SU-DHL-6 (cell line): ENCODE measurements at regions not wholly inside any gene's neighbourhood (a gene's known extent, or its start where the extent isn't known, plus 50 kb on each side); places are given as distances from the start of the nearest gene placed in this dataset.

Experiments used
- H2AFZ ChIP-seq: fragments of 200-600 bp; sonication (generic); 2 replicates; pipeline ENCODE4 v1.6.1; 2014; ENCODE audit warnings: low read depth, mild to moderate bottlenecking, moderate library complexity, mixed read lengths, antibody characterized with exemption, low read length; ENCODE audit not compliant: severe bottlenecking
- H3F3A ChIP-seq: fragments of 200-600 bp; shearing (Covaris generic); 2 replicates; pipeline ENCODE4 v1.6.0; 2016; ENCODE audit warnings: antibody characterized with exemption, mild to moderate bottlenecking; ENCODE audit not compliant: insufficient read depth
- H3K27ac ChIP-seq: fragments of 200-600 bp; sonication (generic); 2 replicates; pipeline ENCODE4 v1.5.1; 2016; ENCODE audit warnings: low read depth, mild to moderate bottlenecking, low read length, moderate library complexity, mixed read lengths
- H3K27me3 ChIP-seq: fragments of 200-600 bp; sonication (generic), shearing (Covaris generic); 2 replicates; pipeline ENCODE4 v1.6.0; 2014; ENCODE audit warnings: mild to moderate bottlenecking, low read length
- H3K36me3 ChIP-seq: fragments of 200-600 bp; sonication (generic); 2 replicates; pipeline ENCODE4 v1.6.1; 2014; ENCODE audit warnings: mild to moderate bottlenecking, low read length, mixed read lengths
- H3K4me2 ChIP-seq: fragments of 300-600, 200-600 bp; shearing (Covaris generic), sonication (generic); 2 replicates; pipeline ENCODE4 v1.6.0; 2014; ENCODE audit warnings: low read length, low read depth, mild to moderate bottlenecking; ENCODE audit not compliant: poor library complexity, severe bottlenecking
- H3K4me3 ChIP-seq: fragments of 200-600 bp; sonication (generic); 2 replicates; pipeline ENCODE4 v1.5.1; 2014; ENCODE audit warnings: antibody characterized with exemption, low read length, mild to moderate bottlenecking, mixed read lengths; ENCODE audit not compliant: insufficient read depth, poor library complexity, severe bottlenecking
- H3K79me2 ChIP-seq: fragments of 200-600 bp; sonication (generic); 2 replicates; pipeline ENCODE4 v1.6.1; 2014; ENCODE audit warnings: mild to moderate bottlenecking, low read length, moderate library complexity; ENCODE audit not compliant: insufficient read depth
- H3K9ac ChIP-seq: fragments of 200-600 bp; sonication (generic); 2 replicates; pipeline ENCODE4 v1.7.0; 2014; ENCODE audit warnings: mild to moderate bottlenecking, low read length
- H3K9me2 ChIP-seq: fragments of 200-600 bp; sonication (generic); replicated peaks from 2 replicates; pipeline ENCODE4 v1.6.1; 2014; ENCODE audit warnings: low read length; ENCODE audit not compliant: insufficient read depth
- H3K9me3 ChIP-seq: fragments of 200-600 bp; sonication (generic); 2 replicates; pipeline ENCODE4 v1.6.1; 2014; ENCODE audit warnings: low read length, mixed read lengths; ENCODE audit not compliant: insufficient read depth
- H4K20me1 ChIP-seq: fragments of 200-600 bp; sonication (generic); 2 replicates; pipeline ENCODE4 v1.6.1; 2014; ENCODE audit warnings: low read depth, mild to moderate bottlenecking, antibody characterized with exemption, low read length, moderate library complexity, mixed read lengths
- CTCF ChIP-seq: fragments of 200-600 bp; sonication (generic); IDR thresholded peaks from one replicate; pipeline ENCODE4 v1.5.1; 2017; ENCODE audit warnings: antibody characterized with exemption, mild to moderate bottlenecking, low read length, moderate library complexity; ENCODE audit not compliant: insufficient read depth, poor library complexity, severe bottlenecking
- EZH2phosphoT487 ChIP-seq: fragments of 200-600 bp; sonication (generic), shearing (Covaris generic); conservative IDR thresholded peaks from 2 replicates; pipeline ENCODE4 v1.6.1; 2018; ENCODE audit warnings: mild to moderate bottlenecking, antibody characterized with exemption, low read length, moderate library complexity, mixed read lengths

- Histone ChIP-seq H2AFZ (no peak overlapping the region), H3K4me3 (no peak overlapping the region), H3K9me3 (no peaks in the 10 kb centered on the region), H4K20me1 (no peaks in the 10 kb centered on the region), H3K27ac (no peak overlapping the region), H3K79me2 (no peaks in the 10 kb centered on the region), H3F3A (no peaks in the 10 kb centered on the region), H3K9ac (no peak overlapping the region), H3K4me2 (no peak overlapping the region), H3K27me3 (no peaks in the 10 kb centered on the region), H3K36me3 (no peaks in the 10 kb centered on the region), H3K9me2 (no peaks in the 10 kb centered on the region)
- TF ChIP-seq CTCF = no peak
- TF ChIP-seq EZH2phosphoT487 = no peak
Measured at GRCh38 chr6:167467282-167467681, 142.4 kb downstream of the TTLL2 start.

GRCh38 chr6:167467793-167468431 is 143.0 kb downstream of the TTLL2 start:
- Histone ChIP-seq H3K4me3 (no peak overlapping the region), H3K4me2 (no peak overlapping the region)
- no peak for TF ChIP-seq EZH2phosphoT487
- TF ChIP-seq CTCF = no peak

DNA sequence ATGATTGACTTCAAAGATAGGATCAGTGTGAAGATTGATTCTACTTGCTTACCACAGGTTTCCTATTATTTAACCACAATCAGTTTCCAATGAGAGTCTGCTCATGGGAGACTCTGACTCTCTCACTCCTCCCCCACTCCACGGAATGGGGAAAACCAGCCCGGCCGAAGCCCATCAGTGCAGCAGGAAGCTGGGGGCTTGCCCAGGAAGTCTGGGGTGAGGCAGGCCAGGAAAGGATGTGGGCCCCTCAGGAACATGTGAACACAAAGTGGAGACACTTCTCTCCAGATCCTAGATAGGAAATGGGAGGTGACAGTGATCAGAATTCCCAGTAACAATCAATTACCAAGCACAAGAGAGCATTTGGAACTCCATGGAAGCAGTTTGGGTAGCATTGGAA is 144.2 kb downstream of the TTLL2 start:
- Histone ChIP-seq H2AFZ (no peak overlapping the region), H4K20me1 (no peaks in the 10 kb centered on the region), H3K36me3 (no peaks in the 10 kb centered on the region), H3K27ac (no peak overlapping the region), H3K27me3 (no peaks in the 10 kb centered on the region), H3F3A (no peaks in the 10 kb centered on the region), H3K9me2 (no peaks in the 10 kb centered on the region), H3K79me2 (no peaks in the 10 kb centered on the region), H3K4me3 (no peak overlapping the region), H3K9ac (no peak overlapping the region), H3K4me2 (no peak overlapping the region), H3K9me3 (no peaks in the 10 kb centered on the region)
- TF ChIP-seq CTCF = no peak
- no peak for TF ChIP-seq EZH2phosphoT487

More at GRCh38 chr6:167467793-167468431, 143.0 kb downstream of the TTLL2 start:
- Histone ChIP-seq H3K79me2 (no peaks in the 10 kb centered on the region), H3K27ac (no peak overlapping the region), H3F3A (no peaks in the 10 kb centered on the region), H2AFZ (no peak overlapping the region), H3K9me3 (no peaks in the 10 kb centered on the region), H3K9ac (no peak overlapping the region), H3K27me3 (no peaks in the 10 kb centered on the region), H4K20me1 (no peaks in the 10 kb centered on the region), H3K36me3 (no peaks in the 10 kb centered on the region), H3K9me2 (no peaks in the 10 kb centered on the region)
